HG03432 (cell line): ENCODE measurements at regions not wholly inside any gene's neighbourhood (a gene's known extent, or its start where the extent isn't known, plus 50 kb on each side); places are given as distances from the start of the nearest gene placed in this dataset.
"Not testable (repeated sequence)": the region's sequence is repeated elsewhere in the genome, so short reads cannot be mapped to it uniquely, and the experiment has no call there.

Source experiments
- ATAC-seq: cut with Tn5 transposase; IDR thresholded peaks from one replicate; pipeline ENCODE4 v1.9.1; 2021; ENCODE audit warnings: mild to moderate bottlenecking, moderate library complexity; ENCODE audit not compliant: unreplicated experiment

- no peak for ATAC-seq
Observed at GRCh38 chr19:30228835-30229524, 143.2 kb upstream of the ZNF536 start.

GRCh38 chr19:30229525-30230174, 142.5 kb upstream of the ZNF536 start:
- ATAC-seq: no peak

GRCh38 chr19:30231408-30232318, 140.5 kb upstream of the ZNF536 start:
- ATAC-seq: no peak

GRCh38 chr19:30233375-30233774, 138.8 kb upstream of the ZNF536 start:
- no peak for ATAC-seq

- no peak for ATAC-seq
Observed at GRCh38 chr19:30235946-30236345, 136.2 kb upstream of the ZNF536 start.

- no peak for ATAC-seq
Observed at GRCh38 chr19:30236587-30236986, 135.6 kb upstream of the ZNF536 start.

GRCh38 chr19:30237140-30237539, 135.0 kb upstream of the ZNF536 start:
- ATAC-seq: no peak

- ATAC-seq: no peak
Observed at GRCh38 chr19:30240904-30241695, 131.1 kb upstream of the ZNF536 start.

GRCh38 chr19:30244533-30244932, 127.7 kb upstream of the ZNF536 start:
- ATAC-seq: no peak

GRCh38 chr19:30245401-30246039, 126.7 kb upstream of the ZNF536 start:
- ATAC-seq: no peak

GRCh38 chr19:30249911-30250310, 122.3 kb upstream of the ZNF536 start:
- ATAC-seq: no peak

- ATAC-seq: no peak
Observed at GRCh38 chr19:30252214-30252613, 120.0 kb upstream of the ZNF536 start.

- ATAC-seq: no peak
Observed at GRCh38 chr19:30253581-30253996, 118.6 kb upstream of the ZNF536 start.

GRCh38 chr19:30254158-30254557, 118.0 kb upstream of the ZNF536 start:
- no peak for ATAC-seq

- ATAC-seq: no peak
Observed at GRCh38 chr19:30254789-30255188, 117.4 kb upstream of the ZNF536 start.

- no peak for ATAC-seq
Observed at GRCh38 chr19:30255791-30256495, 116.2 kb upstream of the ZNF536 start.

- ATAC-seq: no peak
Observed at GRCh38 chr19:30256496-30256850, 115.7 kb upstream of the ZNF536 start.

GRCh38 chr19:30263830-30264381, 108.3 kb upstream of the ZNF536 start:
- no peak for ATAC-seq

GRCh38 chr19:30265918-30266317, 106.3 kb upstream of the ZNF536 start:
- not testable (repeated sequence) for ATAC-seq
